HG02571 (cell line): ENCODE measurements at regions not wholly inside any gene's neighbourhood (a gene's known extent, or its start where the extent isn't known, plus 50 kb on each side); places are given as distances from the start of the nearest gene placed in this dataset.

Experiments used
- ATAC-seq: cut with Tn5 transposase; IDR thresholded peaks from one replicate; pipeline ENCODE4 v1.9.1; 2021; ENCODE audit warnings: mild to moderate bottlenecking, moderate library complexity; ENCODE audit not compliant: unreplicated experiment

DNA sequence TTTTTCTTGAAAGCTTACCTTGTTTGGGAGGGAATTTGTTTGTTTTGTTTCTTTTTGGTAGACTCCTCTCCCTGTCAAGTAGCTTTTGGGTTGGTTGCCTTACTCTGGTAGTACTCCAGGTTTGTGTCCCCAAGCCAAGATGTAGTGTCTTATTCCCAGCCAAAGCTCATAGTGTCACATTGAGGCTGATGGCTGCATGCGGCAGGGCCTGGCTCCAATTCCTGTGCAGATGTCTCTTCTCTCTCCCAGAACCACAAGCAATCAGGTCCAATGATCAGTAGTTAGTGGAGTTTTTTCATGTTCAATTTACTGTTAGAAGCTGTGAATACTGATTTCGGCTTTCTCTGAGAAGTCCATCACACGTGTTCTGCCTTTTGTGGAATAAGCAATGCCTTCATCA lies 221.1 kb upstream of the THBS1 start:
- no peak for ATAC-seq

DNA sequence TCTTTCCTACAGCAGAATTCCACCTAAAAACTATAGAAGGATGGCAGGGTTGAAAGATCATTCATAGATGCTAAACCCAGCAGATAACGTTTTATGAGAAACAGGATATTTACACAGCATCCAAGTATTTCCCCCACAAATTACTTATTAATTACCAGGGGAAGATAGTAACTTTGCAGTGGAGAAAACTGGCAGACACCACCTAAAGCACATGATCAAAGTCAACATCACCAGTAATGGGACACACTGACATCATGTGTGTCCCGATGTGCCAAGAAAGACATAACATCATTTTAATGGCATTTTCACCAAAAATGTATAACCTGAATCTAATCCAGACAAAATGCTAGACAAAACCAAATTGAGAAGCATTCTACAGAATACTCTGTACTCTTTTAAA lies 220.4 kb upstream of the THBS1 start:
- ATAC-seq: no peak

DNA sequence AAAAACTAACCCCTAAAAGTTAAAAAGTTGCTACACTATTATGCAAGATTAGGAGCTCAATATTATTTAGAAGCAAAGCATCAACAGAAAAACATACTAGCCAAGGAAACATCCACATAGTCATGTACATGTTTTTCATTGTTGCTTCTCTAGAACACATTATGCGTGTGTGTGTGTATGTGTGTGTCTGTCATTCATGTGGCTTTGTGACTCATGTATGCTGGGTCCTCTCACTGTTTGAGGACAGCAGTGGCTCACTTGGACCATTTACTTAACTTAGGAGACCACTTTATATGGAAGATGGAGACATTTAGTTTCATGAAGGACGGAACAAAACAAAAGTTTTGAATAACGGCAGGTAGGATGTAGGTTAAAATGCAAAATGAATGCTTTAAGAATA lies 219.4 kb upstream of the THBS1 start:
- ATAC-seq: no peak

DNA sequence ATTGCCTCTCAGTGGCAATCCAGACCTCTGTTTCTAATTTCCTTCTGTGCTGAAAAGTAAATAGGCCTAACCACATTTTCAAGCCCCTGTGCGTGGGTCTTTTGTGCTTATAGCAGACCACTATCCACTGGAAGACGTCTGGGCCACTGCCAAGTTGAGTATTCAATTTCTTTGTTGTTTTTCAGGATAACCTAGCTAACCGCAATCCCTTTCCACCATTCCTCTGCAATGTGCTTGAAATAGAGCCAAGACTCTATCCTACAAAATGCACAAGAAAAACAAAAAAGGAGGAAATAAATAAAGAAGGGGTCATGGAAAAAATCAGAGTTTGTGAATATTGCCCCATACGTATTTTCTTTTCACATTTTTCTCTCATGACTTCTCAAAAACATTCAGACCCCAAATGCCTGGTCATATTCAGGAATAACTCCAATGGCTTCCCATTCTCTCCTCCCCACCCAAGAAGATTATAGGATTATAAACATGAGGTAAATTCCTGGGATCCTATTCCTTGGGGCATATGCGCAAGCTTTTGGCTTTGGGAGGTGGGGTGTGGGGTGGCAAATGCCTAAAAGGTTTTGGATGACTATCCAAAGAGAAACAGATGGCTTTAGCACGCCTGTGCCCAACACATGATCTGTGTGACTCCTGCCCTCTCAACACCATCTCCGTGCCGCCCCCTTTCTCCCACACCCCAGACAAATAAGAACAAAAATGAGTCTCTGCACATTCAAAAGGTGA lies 217.9 kb upstream of the THBS1 start:
- no peak for ATAC-seq

DNA sequence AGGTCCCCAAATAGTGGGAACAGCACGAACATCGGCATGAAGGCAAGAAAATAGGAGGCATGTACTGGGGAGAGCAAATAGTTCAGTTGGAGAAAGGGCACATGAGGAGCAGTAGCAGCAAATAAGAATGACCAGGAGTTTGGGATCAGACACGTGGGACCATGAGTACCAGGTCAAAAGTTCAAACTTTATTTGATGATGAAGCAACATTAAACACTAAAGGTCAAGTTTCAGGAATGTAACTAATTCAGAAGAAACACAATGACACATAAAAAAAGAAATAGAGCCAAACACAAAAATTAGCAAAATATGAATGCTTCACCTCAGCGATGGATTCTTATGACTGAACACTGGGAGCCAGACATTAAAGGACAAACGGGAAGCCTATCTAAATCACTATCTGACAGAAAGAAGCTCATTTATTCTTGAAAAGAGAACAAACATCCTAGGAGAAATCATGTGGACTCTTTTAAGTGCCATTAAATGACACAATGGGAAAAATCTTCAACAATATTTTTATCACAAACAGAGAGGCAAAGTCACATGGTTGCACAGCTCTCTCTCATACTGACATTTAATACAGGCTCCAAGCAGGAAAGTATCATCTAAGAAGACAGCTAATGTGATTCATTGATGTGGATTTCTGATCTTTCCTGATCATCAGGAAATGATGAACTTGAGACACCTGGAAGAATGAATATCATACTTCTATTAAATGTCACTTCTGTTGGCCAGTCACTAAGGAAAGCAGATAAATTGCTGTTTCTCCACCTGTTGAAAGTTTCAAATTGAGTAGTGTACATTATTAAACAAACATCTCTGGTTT lies 216.9 kb upstream of the THBS1 start:
- no peak for ATAC-seq

DNA sequence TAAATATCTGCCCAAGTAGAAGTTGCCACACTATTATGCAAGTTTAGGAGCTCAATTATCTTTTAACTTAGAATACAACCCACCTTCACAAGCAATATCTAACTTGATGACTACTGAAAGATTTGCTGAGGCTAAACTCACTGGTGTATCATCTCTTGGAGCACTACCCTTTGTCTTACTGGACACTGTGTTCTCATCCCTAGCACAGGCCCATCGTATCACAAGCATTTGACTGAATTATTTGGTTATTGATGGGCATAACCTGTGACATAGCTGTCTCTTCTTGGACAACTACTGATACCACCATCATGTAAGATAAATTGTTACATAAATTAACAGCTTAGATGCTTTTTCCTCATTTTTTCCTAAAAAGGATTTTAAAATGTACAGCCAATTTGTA lies 216.2 kb upstream of the THBS1 start:
- ATAC-seq: no peak

DNA sequence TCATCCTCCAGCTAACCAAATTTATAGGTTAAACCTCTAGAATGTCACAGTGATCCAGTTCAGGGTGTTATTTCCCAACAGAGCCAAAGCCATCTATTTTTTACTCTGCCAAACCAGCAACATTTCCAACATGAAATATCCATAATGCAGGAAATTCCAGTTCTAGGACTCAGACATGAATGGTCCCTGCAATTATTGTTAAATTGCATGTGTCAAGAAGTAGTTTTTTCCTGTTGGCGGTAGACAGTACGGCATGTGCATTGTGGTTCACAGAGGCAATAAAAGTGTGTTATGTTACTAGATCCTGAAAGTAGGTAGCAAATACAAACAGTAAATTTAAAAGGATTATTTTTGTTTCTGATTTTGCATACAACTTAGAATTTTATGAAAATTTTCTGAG lies 215.7 kb upstream of the THBS1 start:
- no peak for ATAC-seq

DNA sequence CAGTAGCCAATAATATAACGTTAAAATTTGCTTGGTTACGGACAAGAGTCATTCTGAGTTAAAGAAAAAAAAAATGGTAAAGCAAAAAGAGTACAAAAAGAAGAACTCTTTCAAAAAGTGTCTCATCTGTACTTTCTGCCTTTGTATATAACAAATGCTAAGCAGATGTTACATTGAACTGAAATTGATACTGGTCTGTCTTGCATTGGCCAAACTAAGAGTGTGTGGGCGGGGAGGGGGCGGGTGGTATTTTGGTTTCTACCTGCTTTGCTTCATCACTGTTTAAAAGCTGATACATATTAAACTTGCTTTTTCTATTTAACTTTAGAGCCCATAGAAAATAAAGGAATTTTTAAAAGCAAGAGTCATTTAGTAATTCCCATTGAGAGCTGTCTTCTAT lies 215.0 kb upstream of the THBS1 start:
- ATAC-seq: no peak

DNA sequence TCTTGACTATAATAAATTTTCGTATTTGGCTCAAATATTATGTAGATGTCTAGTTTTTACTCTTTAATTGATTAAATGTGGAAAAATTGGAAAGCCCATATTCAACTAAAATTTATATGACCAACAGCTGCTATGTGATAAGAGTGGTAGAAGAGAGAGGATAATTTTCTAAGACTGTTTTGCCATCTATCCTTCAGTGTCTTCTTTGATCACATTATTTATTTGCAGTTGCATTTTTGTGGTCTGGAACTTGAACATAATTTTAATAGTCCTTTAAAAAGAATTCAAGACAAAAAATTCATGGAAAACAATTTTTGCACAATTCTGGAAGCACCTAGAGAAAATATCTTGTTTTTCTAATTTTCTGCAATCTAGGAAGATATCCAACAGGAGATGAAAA lies 213.3 kb upstream of the THBS1 start:
- ATAC-seq: no peak

DNA sequence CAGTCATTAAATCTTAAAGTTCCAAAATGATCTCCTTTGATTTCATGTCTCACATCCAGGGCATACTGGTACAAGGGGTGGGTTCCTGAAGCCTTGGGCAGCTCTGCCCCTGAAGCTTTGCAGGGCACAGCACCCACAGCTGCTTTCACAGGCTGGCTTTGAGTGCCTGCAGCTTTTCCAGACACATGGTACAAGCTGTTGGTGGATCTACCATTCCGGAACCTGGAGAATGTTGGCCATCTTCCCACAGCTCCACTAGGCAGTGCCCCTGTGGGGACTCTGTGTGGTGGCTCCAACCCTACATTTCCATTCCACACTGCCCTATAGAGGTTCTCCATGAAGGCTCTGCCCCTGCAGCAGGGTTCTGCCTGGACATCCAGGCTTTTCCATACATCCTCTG lies 211.1 kb upstream of the THBS1 start:
- ATAC-seq: no peak

DNA sequence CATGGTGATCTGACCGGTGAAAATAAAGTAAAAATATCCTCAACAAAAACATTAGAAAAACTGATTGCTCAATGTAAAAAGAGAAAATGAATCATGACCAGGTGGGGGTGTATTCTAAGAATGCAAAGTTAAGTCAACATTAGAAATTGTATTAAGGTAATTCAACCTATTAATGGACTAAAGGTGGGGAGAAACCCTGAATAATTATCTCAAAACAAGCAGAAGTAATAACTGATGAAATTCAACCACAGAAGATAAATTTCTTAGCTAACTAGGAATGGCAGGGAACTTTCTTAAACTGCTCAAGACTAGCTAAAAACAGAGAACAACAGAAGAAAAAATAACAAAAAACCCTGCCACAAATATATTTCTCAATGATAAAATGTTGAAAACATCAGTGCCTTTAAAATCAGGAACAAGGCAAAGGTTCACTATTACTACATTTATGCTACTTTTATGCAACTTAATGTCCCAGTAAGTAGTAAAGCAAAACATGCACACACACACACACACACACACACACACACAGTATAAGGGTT lies 204.4 kb upstream of the THBS1 start:
- ATAC-seq: no peak

DNA sequence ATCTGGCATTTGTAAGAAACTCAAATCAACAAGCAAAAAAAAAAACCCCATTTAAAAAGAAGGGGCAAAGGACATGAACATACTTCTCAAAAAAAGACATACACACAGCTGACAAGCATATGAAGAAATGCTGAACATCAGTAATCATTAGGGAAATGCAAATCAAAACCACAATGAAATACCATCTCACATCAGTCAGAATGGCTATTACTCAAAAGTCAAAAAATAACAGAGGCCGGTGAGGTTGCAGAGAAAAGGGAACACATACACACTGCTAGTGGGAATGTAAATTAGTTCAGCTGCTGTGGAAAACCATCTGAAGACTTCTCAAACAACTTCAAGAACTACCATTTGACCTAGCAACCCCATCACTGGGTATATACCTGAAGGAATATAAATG lies 199.4 kb upstream of the THBS1 start:
- peak; percentile 62 for ATAC-seq

DNA sequence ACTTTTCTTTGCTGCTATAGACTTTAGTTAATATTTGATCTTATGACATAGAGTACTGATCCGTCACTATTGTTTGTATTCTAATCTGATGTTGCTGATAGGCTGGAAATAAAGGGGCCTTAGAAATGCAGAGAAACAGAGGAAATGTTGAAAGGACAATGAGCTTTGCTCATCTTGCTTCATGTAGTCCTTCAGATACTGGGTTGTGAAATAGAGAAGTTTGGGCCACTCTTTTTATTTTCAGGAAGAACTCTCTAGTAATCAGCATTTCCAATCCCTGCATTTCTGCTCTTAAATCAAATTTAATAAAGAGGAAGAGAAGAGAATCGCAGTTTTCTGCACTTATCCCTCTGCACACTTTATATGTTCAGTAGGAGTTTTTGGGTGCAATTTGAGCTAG lies 192.8 kb upstream of the THBS1 start:
- ATAC-seq: no peak

DNA sequence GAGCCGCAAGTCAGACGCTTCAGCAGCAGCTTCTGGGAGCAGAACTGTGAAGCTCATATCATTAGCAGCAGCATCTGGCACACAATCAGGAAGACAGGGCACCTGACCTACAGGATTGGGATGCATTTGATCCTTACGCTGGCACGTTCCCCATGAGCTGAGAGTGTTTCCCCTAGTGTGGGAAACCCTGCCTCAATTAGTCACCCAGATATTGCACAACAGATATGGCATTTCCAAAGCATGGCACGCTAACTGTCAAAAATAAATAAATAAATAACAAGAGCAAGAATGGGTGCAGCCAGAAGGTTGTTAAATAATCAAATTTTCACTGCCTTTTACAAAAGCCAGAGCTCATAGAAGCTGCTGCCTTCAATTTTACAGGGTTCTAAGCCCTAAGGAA lies 189.6 kb upstream of the THBS1 start:
- ATAC-seq: no peak

DNA sequence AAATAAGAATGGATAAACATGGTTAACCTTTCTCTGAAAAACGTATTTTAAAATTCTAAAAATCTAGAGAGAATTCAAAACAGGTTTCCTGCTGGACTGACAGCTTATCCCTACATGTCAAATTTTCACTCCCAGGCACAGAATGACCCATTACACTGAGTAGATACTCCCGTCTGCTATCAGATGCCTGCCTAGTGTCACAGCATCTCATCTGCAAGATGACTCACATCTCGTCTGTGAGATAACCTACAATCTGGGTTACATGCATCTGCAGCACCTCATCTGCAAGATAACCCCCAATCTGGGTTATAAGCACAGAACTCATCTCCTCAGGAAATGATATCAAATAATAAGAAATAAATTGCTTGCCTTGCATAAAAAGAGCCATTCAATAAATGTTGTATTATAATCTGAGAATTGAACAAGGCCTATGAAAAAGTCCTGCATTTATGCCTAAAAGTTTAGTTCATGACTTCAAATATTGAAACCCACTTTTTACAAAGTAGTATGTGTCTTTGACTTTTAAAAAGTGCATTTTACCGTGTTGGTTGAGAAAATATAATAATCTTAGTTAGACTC lies 188.3 kb upstream of the THBS1 start:
- no peak for ATAC-seq

DNA sequence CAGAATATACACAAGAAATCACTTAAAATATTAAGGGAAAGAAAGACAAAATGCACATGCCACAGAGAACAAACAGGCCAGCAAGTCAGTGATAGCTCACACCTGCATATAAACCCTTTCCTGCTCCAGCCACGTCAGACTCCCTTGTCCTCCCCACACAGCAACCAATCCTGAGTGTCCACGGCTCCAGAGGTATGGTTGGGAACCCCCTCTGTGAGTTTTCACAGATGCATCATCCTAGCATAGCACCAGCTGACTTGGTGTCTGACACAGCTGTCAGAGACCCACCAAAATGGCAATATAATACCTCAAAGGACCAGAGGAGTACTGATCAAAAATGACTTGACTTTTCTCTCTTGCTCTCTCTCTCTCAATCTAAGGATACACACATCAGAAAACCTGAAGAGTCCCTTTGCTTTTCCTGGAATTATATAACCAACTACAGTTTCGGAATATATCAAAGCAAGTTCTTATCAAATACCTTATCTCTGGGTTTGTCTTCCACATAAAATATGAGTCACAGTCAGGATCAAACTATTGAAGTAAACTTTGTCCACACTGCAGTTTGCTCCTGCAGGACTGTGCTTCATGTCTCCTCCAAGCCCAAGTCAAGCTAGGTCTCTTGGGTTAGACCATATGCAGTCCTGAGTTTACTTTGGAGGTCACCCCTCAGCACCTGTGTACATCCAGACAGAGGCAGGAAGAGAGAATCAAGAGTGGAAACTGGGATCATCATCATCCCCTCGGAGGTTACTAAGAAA lies 187.1 kb upstream of the THBS1 start:
- no peak for ATAC-seq

DNA sequence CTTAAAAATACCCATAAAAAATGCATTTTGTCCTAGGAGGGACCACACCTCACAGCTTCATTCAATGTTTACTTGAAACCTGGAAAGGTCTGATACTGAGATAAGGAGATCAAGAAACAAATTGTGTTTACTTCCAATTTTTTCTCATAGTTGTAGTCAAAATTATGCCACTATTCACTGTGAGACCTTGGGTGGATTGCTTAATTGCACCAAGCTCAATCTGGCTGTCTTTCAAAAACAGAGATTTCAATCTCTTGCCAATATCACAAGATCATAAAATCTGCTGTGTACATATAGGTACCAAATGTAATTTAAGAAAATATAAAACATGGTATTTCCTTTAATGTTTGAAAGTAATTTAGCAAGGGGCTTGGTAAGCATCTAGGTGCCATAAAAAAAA lies 186.4 kb upstream of the THBS1 start:
- ATAC-seq: no peak

DNA sequence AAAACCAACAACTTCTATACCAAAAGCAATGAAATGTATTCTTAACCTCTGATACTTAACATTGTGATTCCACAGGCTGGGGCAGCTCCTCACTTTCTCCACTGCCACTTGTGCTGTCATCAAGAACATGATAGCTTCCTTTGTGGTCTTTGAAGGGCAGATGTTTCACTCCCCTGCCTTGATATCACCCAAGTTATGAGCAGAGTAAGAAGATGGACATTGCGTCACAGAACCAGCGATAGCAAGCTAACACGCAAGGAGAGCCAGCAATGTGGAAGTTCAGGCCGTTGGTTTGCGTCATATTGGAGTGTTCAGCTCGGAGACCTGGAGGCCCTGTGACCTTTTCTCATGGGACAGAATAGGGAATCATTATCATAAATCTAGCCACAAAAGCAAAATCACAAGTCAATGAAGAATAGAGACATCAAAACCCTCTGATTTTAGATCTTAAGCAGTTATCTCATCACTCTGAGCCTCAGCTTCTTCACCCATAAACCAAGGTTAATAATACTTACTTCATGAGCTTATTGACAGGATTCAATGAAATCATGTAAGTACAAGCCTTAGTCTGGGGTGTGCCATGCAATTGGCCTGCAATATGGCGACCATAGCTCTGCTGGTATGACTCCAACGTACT lies 183.8 kb upstream of the THBS1 start:
- no peak for ATAC-seq

DNA sequence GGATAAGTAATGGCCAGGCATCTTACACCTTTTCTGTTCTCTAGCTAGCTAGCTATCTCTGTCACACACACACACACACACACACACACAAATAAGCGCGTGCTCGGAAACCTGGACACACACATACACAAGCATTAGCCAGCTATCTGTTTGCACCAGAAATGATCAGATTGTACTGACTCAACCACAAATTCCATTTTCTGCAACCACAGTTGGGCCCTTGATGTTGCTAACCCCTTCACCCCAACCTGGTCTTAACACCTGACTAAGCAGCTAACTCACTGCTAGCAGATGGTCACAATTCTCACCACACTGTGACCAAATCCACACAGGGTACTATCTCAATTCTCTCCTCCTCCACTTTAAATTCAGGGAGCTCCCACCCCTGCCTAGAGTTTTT lies 183.0 kb upstream of the THBS1 start:
- no peak for ATAC-seq

DNA sequence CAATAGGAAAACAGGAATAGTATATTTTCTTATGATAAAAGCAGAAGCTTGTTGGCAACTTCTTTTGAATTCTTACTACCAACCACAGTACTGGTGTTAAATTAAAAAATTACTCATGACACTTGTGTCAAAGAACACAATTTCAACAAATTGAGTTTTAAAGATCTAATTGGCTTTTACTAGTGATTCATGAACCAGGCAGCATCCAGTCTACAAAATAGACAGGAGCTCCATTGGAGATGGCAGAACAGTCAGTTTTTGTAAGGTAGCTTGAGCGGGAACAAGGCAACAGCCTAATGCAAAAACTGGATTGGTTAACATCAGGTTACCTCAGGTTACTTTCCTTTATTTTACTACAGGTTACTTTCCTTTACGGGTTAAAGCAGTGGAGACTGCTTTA lies 181.3 kb upstream of the THBS1 start:
- ATAC-seq: no peak

DNA sequence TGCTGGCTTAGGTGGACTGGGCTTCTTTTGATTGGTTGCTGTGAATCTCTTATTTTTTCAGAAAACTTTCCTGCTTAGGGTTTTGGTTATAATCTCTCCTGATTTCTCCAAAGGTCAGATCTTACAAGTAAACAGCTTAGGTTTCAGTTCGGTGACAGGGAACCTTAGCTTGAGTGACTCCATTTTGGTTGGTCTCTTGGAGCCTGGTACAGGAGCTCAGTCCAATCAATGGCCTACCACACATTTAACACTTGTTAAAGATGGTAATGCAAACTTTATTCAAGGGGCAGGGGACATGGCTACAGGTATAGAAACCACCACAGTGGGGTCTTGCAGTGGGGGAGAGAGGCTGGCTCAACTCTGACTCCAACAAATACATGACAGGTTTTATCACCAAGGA lies 180.9 kb upstream of the THBS1 start:
- ATAC-seq: no peak
